ENCODE measurements at regions not wholly inside any gene's neighbourhood (a gene's known extent, or its start where the extent isn't known, plus 50 kb on each side); places are given as distances from the start of the nearest gene placed in this dataset.

DNA sequence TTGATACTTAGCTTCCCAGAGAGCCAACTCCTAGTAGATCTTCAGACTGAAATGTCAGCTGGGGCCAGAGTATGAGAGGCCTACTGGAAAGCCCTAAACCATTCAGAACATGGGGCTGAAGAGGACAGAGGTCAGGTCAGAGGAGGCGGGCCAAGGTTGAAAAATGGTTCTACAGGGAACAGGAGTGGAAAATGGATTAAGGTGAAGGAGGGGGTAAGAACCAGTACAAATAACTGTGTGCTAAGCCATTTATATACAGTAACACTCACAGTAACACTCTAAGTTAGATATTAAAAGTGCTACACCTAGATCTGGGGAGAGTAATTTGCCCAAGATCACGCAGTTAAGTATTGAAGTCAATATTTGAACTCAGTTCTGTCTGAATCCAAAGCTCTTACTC, 313.2 kb upstream of the MAP3K7 start:
- Histone ChIP-seq H3K9me3 (no peaks in the 10 kb centered on the region), H3K36me3 (ENCODE audit: control insufficient read depth, insufficient read depth, low read length) (no peaks in the 10 kb centered on the region), H3K4me1 (no peaks in the 10 kb centered on the region), H3K27me3 (replicated peaks; ENCODE audit: control insufficient read depth, insufficient read depth, low read length) (no peaks in the 10 kb centered on the region; the same call in 1 of the 2 replicates), H3K4me3 (ENCODE audit: low read depth, low read length) (no peak overlapping the region)
- H3K4me1 Mint-ChIP-seq (ENCODE audit: low read depth, unreplicated experiment) = no peaks in the 10 kb centered on the region
- H3K27ac Mint-ChIP-seq (ENCODE audit: unreplicated experiment) = no peak overlapping the region
- H3K27me3 Mint-ChIP-seq (ENCODE audit: insufficient read depth, unreplicated experiment) = peaks cover 5% of the 10 kb centered on the region
- ChIA-PET POLR2A (no interaction called here), CTCF (interaction anchor here (0.7 kb wide), 1 partner anchor 289 kb away, joined by 4 read pairs; no protein-coding TSS in a partner anchor)
- H3K9me3 Mint-ChIP-seq (ENCODE audit: unreplicated experiment) = no peaks in the 10 kb centered on the region
- no TSS peak for BruUV-seq (replicated peaks)
- intact Hi-C loops (cut with micrococcal nuclease; ENCODE audit: unreplicated experiment) = no loop called here
- DNase-seq = no peak
- TF ChIP-seq, protein P1, sequence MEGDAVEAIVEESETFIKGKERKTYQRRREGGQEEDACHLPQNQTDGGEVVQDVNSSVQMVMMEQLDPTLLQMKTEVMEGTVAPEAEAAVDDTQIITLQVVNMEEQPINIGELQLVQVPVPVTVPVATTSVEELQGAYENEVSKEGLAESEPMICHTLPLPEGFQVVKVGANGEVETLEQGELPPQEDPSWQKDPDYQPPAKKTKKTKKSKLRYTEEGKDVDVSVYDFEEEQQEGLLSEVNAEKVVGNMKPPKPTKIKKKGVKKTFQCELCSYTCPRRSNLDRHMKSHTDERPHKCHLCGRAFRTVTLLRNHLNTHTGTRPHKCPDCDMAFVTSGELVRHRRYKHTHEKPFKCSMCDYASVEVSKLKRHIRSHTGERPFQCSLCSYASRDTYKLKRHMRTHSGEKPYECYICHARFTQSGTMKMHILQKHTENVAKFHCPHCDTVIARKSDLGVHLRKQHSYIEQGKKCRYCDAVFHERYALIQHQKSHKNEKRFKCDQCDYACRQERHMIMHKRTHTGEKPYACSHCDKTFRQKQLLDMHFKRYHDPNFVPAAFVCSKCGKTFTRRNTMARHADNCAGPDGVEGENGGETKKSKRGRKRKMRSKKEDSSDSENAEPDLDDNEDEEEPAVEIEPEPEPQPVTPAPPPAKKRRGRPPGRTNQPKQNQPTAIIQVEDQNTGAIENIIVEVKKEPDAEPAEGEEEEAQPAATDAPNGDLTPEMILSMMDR (IDR thresholded peaks at IDR 0.05; ENCODE audit: insufficient read depth in 1 of 2, low read depth in 1 of 2, low read length in 1 of 2, severe bottlenecking in 1 of 2, unreplicated experiment in 1 of 2) = no peak
- no peak overlapping the region for H3K4me3 Mint-ChIP-seq (ENCODE audit: unreplicated experiment)
- no peaks in the 10 kb centered on the region for H3K36me3 Mint-ChIP-seq (ENCODE audit: insufficient read depth, unreplicated experiment)

DNA sequence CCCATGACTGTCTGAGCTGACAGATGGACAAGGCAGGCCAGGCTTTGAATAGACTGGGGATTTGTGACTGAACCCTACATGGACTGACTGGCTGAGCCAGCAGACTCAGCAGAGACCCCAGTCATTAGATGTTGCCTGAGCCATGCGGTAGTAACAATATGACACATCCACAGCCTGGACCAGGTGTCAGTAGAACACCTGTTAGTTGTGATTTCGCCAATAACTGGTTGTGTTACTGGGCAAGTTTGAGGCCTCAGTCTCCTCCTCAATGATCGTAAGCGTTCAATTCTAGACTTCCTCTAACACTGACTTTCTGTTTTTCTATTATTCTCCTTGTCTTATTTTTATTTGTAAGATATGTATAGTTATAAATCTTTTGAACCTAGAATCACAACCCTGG, 311.9 kb upstream of the MAP3K7 start:
- Histone ChIP-seq H3K4me3 (ENCODE audit: low read depth, low read length) (no peak overlapping the region), H3K36me3 (ENCODE audit: control insufficient read depth, insufficient read depth, low read length) (no peaks in the 10 kb centered on the region), H3K9me3 (no peaks in the 10 kb centered on the region), H3K4me1 (no peaks in the 10 kb centered on the region), H3K27me3 (replicated peaks; ENCODE audit: control insufficient read depth, insufficient read depth, low read length) (no peaks in the 10 kb centered on the region; the same call in 1 of the 2 replicates)
- H3K4me3 Mint-ChIP-seq (ENCODE audit: unreplicated experiment) = no peak overlapping the region
- intact Hi-C loops (cut with micrococcal nuclease; ENCODE audit: unreplicated experiment) = no loop called here
- H3K4me1 Mint-ChIP-seq (ENCODE audit: low read depth, unreplicated experiment) = no peaks in the 10 kb centered on the region
- POLR2A ChIA-PET = no interaction called here
- H3K36me3 Mint-ChIP-seq (ENCODE audit: insufficient read depth, unreplicated experiment) = no peaks in the 10 kb centered on the region
- peaks cover 8% of the 10 kb centered on the region for H3K27me3 Mint-ChIP-seq (ENCODE audit: insufficient read depth, unreplicated experiment)
- CTCF ChIA-PET = no interaction called here
- H3K9me3 Mint-ChIP-seq (ENCODE audit: unreplicated experiment) = no peaks in the 10 kb centered on the region
- no peak overlapping the region for H3K27ac Mint-ChIP-seq (ENCODE audit: unreplicated experiment)
- no peak for DNase-seq
- TF ChIP-seq, protein P1 (IDR thresholded peaks at IDR 0.05; ENCODE audit: insufficient read depth in 1 of 2, low read depth in 1 of 2, low read length in 1 of 2, severe bottlenecking in 1 of 2, unreplicated experiment in 1 of 2) = no peak
- no TSS peak for BruUV-seq (replicated peaks)

DNA sequence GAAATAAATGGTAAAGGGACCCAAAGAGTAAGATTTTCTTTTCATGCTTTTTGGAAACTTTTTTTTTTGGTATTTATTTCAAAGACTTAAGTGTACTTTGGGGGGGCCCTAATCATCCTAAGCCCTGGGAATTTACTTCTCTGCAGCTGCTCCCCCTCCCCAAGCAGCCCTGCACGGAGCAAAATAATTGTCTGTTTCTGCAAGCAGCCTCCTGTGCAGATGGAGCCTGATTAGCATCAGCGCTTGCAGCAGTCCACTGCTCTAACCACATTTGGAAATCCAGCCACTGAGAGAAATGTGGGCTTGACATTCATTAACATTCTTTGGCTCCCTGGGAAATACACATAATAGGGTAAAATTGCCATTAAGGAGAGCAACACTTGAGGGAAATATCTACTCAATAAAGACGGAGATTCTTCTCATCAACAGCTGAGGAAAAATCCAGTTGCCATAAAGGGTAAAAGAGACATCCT, 309.2 kb upstream of the MAP3K7 start:
- Histone ChIP-seq H3K4me3 (ENCODE audit: low read depth, low read length) (no peak overlapping the region), H3K27me3 (replicated peaks; ENCODE audit: control insufficient read depth, insufficient read depth, low read length) (no peaks in the 10 kb centered on the region; the same call in 1 of the 2 replicates), H3K4me1 (no peaks in the 10 kb centered on the region), H3K36me3 (ENCODE audit: control insufficient read depth, insufficient read depth, low read length) (no peaks in the 10 kb centered on the region), H3K9me3 (no peaks in the 10 kb centered on the region)
- TF ChIP-seq, protein P1 (IDR thresholded peaks at IDR 0.05; ENCODE audit: insufficient read depth in 1 of 2, low read depth in 1 of 2, low read length in 1 of 2, severe bottlenecking in 1 of 2, unreplicated experiment in 1 of 2) = no peak
- no peak for DNase-seq
- no peak overlapping the region for H3K27ac Mint-ChIP-seq (ENCODE audit: unreplicated experiment)
- peaks cover 11% of the 10 kb centered on the region for H3K27me3 Mint-ChIP-seq (ENCODE audit: insufficient read depth, unreplicated experiment)
- no peaks in the 10 kb centered on the region for H3K36me3 Mint-ChIP-seq (ENCODE audit: insufficient read depth, unreplicated experiment)
- no peaks in the 10 kb centered on the region for H3K4me1 Mint-ChIP-seq (ENCODE audit: low read depth, unreplicated experiment)
- CTCF ChIA-PET = no interaction called here
- no TSS peak for BruUV-seq (replicated peaks)
- intact Hi-C loops (cut with micrococcal nuclease; ENCODE audit: unreplicated experiment) = no loop called here
- H3K9me3 Mint-ChIP-seq (ENCODE audit: unreplicated experiment) = no peaks in the 10 kb centered on the region
- POLR2A ChIA-PET = no interaction called here
- H3K4me3 Mint-ChIP-seq (ENCODE audit: unreplicated experiment) = no peak overlapping the region

Measured in Caco-2 (cell line).